ENCODE measurements at regions not wholly inside any gene's neighbourhood (a gene's known extent, or its start where the extent isn't known, plus 50 kb on each side); places are given as distances from the start of the nearest gene placed in this dataset.

DNA sequence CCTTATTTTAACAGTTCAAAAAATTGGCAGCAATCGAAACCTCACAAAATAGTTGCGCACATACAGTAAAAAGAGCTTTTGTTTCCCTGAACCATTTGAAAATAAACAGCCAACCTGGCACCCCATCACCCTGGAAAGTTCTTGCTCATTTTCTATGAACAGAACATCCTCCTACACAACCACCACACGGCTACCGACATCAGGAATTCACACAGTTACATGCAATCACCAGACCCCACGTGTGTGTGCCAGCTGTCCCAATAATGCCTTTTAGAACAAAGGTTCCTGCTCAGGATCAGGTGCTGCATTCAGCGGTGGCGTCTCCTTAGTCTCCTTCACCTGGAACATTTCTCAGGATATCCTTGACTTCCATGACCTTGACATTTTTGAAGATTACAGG is 186.5 kb downstream of the KLF13 start:
- H3K9ac ChIP-seq (ENCODE audit: insufficient read length), result no peak overlapping the region
- no peak for DNase-seq (ENCODE audit: low read depth, low spot score)
- no peaks in the 10 kb centered on the region for H3K9me3 ChIP-seq (ENCODE audit: low read depth, low read length)
- no peak for TF ChIP-seq POLR2AphosphoS5 (IDR thresholded peaks at IDR 0.05; ENCODE audit: borderline replicate concordance, low read depth, low read length)
- TF ChIP-seq EZH2 (IDR thresholded peaks at IDR 0.05), result no peak
- TF ChIP-seq FOXP2 (optimal IDR thresholded peaks at IDR 0.05; ENCODE audit: control extremely low read depth, extremely low read length, insufficient read depth), result no peak
- no peak overlapping the region for H3K4me3 ChIP-seq
- no peaks in the 10 kb centered on the region for H3K36me3 ChIP-seq (ENCODE audit: insufficient read depth, low read length)
- no peak overlapping the region for H3K27ac ChIP-seq

DNA sequence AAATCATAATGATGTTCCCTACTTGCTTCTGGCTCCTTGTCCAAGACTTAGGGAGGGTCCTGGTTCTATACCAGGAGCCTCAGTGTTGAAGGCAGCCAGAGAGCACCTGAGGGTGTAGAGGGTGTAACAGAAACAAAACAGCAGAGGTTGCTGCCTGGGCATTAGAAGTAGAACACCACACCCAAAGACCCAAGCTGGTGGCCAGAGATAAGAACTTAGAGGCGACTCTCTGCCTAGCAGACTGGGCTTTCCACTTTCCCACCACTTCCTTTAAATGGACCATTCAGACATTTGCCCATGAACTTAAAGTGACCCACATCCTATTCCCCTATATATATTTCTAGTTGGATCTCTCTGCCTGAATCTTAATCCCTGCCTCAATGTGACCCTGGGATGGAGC is 189.8 kb downstream of the KLF13 start:
- DNase-seq (ENCODE audit: low read depth, low spot score), result no peak
- Histone ChIP-seq H3K27ac (no peak overlapping the region), H3K36me3 (ENCODE audit: insufficient read depth, low read length) (no peaks in the 10 kb centered on the region), H3K4me3 (no peak overlapping the region), H3K9me3 (ENCODE audit: low read depth, low read length) (no peaks in the 10 kb centered on the region), H3K9ac (ENCODE audit: insufficient read length) (no peak overlapping the region)
- TF ChIP-seq EZH2 (IDR thresholded peaks at IDR 0.05) (no peak), FOXP2 (optimal IDR thresholded peaks at IDR 0.05; ENCODE audit: control extremely low read depth, extremely low read length, insufficient read depth) (no peak), POLR2AphosphoS5 (IDR thresholded peaks at IDR 0.05; ENCODE audit: borderline replicate concordance, low read depth, low read length) (no peak)

DNA sequence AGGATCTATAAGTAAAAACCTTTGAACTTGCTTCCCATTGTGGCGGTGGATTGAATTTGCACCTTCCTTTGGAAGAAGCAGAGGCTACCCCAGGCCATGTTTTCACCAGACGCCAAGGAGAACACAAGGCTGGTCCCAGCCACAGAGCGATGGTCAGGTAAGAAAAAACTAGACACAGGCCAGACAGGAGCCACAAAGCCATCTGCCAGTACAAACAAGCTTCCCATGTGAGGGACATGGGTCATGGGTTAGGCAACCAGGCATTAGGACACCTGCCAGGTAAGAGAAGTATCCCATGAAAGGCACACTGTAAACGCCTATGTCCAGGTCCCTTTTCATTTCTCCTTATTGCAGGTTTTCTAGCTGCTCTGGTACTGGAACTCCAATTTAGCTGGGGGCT is 190.2 kb downstream of the KLF13 start:
- H3K9me3 ChIP-seq (ENCODE audit: low read depth, low read length), result no peaks in the 10 kb centered on the region
- no peak overlapping the region for H3K27ac ChIP-seq
- no peak overlapping the region for H3K9ac ChIP-seq (ENCODE audit: insufficient read length)
- no peak for DNase-seq (ENCODE audit: low read depth, low spot score)
- TF ChIP-seq EZH2 (IDR thresholded peaks at IDR 0.05), result no peak
- no peak for TF ChIP-seq FOXP2 (optimal IDR thresholded peaks at IDR 0.05; ENCODE audit: control extremely low read depth, extremely low read length, insufficient read depth)
- no peak for TF ChIP-seq POLR2AphosphoS5 (IDR thresholded peaks at IDR 0.05; ENCODE audit: borderline replicate concordance, low read depth, low read length)
- no peaks in the 10 kb centered on the region for H3K36me3 ChIP-seq (ENCODE audit: insufficient read depth, low read length)
- H3K4me3 ChIP-seq, result no peak overlapping the region

DNA sequence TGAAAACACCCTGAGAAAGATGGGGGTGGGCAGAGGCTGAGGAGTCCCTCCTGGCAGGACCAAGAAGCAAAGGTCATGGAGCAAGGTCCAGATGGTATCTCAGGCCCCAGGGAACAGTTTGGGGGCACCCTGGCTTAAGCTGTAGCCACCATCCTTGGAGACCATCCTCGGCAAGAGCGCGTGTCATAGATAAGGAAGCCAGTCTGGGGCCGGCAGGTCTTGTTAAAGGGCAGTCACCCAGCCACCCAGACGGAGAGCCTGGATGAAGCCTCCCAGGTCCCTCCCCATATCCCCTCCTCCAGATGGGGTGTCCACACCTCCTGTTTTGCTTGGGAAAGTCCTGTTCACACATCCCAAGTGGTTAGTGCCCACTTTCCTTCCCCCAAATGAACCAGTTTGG is 191.1 kb downstream of the KLF13 start:
- DNase-seq (ENCODE audit: low read depth, low spot score), result no peak
- Histone ChIP-seq H3K36me3 (ENCODE audit: insufficient read depth, low read length) (no peaks in the 10 kb centered on the region), H3K27ac (no peak overlapping the region), H3K9me3 (ENCODE audit: low read depth, low read length) (no peaks in the 10 kb centered on the region), H3K9ac (ENCODE audit: insufficient read length) (no peak overlapping the region), H3K4me3 (no peak overlapping the region)
- TF ChIP-seq FOXP2 (optimal IDR thresholded peaks at IDR 0.05; ENCODE audit: control extremely low read depth, extremely low read length, insufficient read depth), result no peak
- TF ChIP-seq EZH2 (IDR thresholded peaks at IDR 0.05), result no peak
- no peak for TF ChIP-seq POLR2AphosphoS5 (IDR thresholded peaks at IDR 0.05; ENCODE audit: borderline replicate concordance, low read depth, low read length)

DNA sequence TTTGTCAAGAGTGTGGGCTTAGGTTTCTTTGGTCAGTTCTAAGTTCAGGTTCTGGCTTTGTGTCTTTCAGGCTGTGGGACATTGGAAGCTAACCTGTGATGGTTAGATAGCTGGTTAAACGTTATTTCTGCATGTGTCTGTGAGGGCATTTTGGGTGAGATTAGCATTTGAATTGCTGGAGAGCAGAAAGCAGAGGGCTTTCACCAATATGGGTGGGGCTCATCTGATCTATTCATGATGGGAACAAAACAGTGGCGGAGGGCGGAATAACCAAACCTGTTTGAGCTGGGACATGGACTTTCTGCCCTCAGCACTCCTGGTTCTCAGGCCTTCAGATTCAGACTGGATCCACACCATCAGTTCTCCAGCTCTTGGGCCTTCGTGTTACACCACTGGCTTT is 195.4 kb downstream of the KLF13 start:
- Histone ChIP-seq H3K4me3 (no peak overlapping the region), H3K9ac (ENCODE audit: insufficient read length) (no peak overlapping the region), H3K36me3 (ENCODE audit: insufficient read depth, low read length) (no peaks in the 10 kb centered on the region), H3K27ac (no peak overlapping the region), H3K9me3 (ENCODE audit: low read depth, low read length) (no peaks in the 10 kb centered on the region)
- TF ChIP-seq FOXP2 (optimal IDR thresholded peaks at IDR 0.05; ENCODE audit: control extremely low read depth, extremely low read length, insufficient read depth) (no peak), EZH2 (IDR thresholded peaks at IDR 0.05) (no peak), POLR2AphosphoS5 (IDR thresholded peaks at IDR 0.05; ENCODE audit: borderline replicate concordance, low read depth, low read length) (no peak)
- no peak for DNase-seq (ENCODE audit: low read depth, low spot score)

DNA sequence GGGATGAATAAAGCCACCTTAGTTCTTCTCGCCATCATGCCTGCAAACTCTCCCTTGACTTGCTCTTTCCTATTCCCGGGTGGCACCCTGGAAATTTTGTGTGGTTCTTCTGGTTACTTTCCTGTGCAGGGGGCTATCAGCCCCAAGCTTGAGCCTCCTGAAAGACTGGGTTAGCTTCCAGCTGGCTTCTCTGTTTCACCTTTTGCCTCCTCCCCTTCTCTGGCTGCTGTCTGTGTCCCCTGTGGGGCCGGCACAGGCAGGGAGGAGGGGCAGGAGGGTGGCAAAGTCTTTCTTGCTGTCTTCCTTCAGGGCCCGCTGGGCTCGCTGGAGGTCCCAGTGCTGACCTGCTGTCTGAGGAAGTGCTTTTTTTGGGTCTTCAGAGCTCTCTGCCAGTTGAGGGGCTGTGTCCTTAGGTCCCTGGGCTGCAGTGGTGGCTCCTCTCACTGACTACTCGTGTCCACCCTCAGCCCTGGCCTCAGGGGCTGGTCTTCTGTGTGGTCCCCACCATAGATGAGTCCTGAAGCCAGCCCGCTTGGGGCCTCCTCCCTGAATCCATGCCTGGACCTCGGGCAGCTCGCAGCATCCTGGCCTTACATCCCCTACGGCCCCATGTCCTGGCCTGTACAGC is 196.5 kb downstream of the KLF13 start:
- no peak for TF ChIP-seq POLR2AphosphoS5 (IDR thresholded peaks at IDR 0.05; ENCODE audit: borderline replicate concordance, low read depth, low read length)
- TF ChIP-seq FOXP2 (optimal IDR thresholded peaks at IDR 0.05; ENCODE audit: control extremely low read depth, extremely low read length, insufficient read depth), result no peak
- no peak for TF ChIP-seq EZH2 (IDR thresholded peaks at IDR 0.05)
- H3K27ac ChIP-seq, result no peak overlapping the region
- no peak overlapping the region for H3K9ac ChIP-seq (ENCODE audit: insufficient read length)
- H3K4me3 ChIP-seq, result no peak overlapping the region
- no peaks in the 10 kb centered on the region for H3K9me3 ChIP-seq (ENCODE audit: low read depth, low read length)
- no peaks in the 10 kb centered on the region for H3K36me3 ChIP-seq (ENCODE audit: insufficient read depth, low read length)
- DNase-seq (ENCODE audit: low read depth, low spot score), result no peak

DNA sequence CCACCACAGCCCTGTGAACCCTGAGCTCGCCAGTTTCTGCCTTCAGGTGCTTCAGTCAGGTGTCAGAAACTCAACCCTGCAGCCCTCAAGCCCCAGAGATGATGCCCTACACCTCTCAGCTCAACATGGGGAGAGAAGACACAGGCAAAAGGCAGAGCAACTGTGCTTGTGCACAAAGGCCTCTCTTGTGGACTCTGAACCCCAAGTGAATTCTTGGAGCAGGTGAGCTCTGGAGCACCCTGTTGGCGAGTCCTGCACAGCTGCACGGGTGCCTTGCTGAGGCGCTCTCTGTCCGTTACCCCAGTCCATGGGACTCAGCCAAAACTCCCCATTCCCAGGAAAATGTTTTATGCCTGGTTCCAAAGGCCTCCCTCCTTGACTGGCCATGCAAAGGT is 197.0 kb downstream of the KLF13 start:
- DNase-seq (ENCODE audit: low read depth, low spot score), result no peak
- Histone ChIP-seq H3K9ac (ENCODE audit: insufficient read length) (no peak overlapping the region), H3K4me3 (no peak overlapping the region), H3K27ac (no peak overlapping the region), H3K9me3 (ENCODE audit: low read depth, low read length) (no peaks in the 10 kb centered on the region), H3K36me3 (ENCODE audit: insufficient read depth, low read length) (no peaks in the 10 kb centered on the region)
- TF ChIP-seq FOXP2 (optimal IDR thresholded peaks at IDR 0.05; ENCODE audit: control extremely low read depth, extremely low read length, insufficient read depth) (no peak), EZH2 (IDR thresholded peaks at IDR 0.05) (no peak), POLR2AphosphoS5 (IDR thresholded peaks at IDR 0.05; ENCODE audit: borderline replicate concordance, low read depth, low read length) (no peak)

DNA sequence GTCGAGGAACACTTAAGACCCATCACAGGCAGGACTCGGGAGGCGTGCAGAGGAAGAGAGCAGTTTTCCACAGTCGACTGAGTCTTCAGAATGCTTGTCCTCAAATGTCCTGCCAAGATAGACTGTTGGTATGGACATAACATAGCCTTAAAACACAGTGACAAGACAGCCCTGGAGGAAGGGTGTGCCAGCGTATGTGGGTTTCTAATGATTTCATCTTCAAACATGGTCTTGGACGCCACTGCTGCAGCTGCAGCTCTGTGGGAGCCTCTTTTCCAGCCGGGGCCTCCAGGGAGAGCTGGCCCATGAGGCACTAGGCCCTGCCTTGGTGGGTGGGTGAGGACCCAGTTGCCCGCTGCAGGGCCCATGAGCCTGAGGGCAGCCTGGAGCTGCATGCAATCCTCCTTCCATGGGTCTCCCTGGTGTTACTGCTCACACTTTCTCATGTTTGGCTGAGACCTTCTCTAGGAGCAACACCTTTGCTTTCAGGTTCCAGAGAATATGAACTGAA is 198.6 kb downstream of the KLF13 start:
- H3K36me3 ChIP-seq (ENCODE audit: insufficient read depth, low read length), result no peaks in the 10 kb centered on the region
- no peak overlapping the region for H3K4me3 ChIP-seq
- TF ChIP-seq EZH2 (IDR thresholded peaks at IDR 0.05) (no peak), FOXP2 (optimal IDR thresholded peaks at IDR 0.05; ENCODE audit: control extremely low read depth, extremely low read length, insufficient read depth) (no peak), POLR2AphosphoS5 (IDR thresholded peaks at IDR 0.05; ENCODE audit: borderline replicate concordance, low read depth, low read length) (no peak)
- no peak overlapping the region for H3K9ac ChIP-seq (ENCODE audit: insufficient read length)
- no peak for DNase-seq (ENCODE audit: low read depth, low spot score)
- no peaks in the 10 kb centered on the region for H3K9me3 ChIP-seq (ENCODE audit: low read depth, low read length)
- H3K27ac ChIP-seq, result no peak overlapping the region
